ENCODE measurements at regions not wholly inside any gene's neighbourhood (a gene's known extent, or its start where the extent isn't known, plus 50 kb on each side); places are given as distances from the start of the nearest gene placed in this dataset.
"Not testable (repeated sequence)": the region's sequence is repeated elsewhere in the genome, so short reads cannot be mapped to it uniquely, and the experiment has no call there.

GRCh38 chr16:26717826-26718225 is 348.9 kb upstream of the C16orf82 start:
- no peak for DNase-seq (ENCODE audit: low read depth)

GRCh38 chr16:26721290-26721689 is 345.4 kb upstream of the C16orf82 start:
- no peak for DNase-seq (ENCODE audit: low read depth)

- not testable (repeated sequence) for DNase-seq (ENCODE audit: low read depth)
These were observed 344.8 kb upstream of the C16orf82 start for GRCh38 chr16:26721957-26722356.

- no peak for DNase-seq (ENCODE audit: low read depth)
These were observed 342.5 kb upstream of the C16orf82 start for GRCh38 chr16:26724189-26724588.

- DNase-seq (ENCODE audit: low read depth), result no peak
These were observed 338.9 kb upstream of the C16orf82 start for GRCh38 chr16:26727848-26728247.

- no peak for DNase-seq (ENCODE audit: low read depth)
These were observed 336.7 kb upstream of the C16orf82 start for GRCh38 chr16:26729951-26730541.

GRCh38 chr16:26731729-26732128 is 335.0 kb upstream of the C16orf82 start:
- no peak for DNase-seq (ENCODE audit: low read depth)

GRCh38 chr16:26733710-26734109 is 333.0 kb upstream of the C16orf82 start:
- no peak for DNase-seq (ENCODE audit: low read depth)

- DNase-seq (ENCODE audit: low read depth), result no peak
These were observed 331.2 kb upstream of the C16orf82 start for GRCh38 chr16:26735521-26735920.

- DNase-seq (ENCODE audit: low read depth), result no peak
These were observed 330.6 kb upstream of the C16orf82 start for GRCh38 chr16:26736084-26736483.

GRCh38 chr16:26740771-26741170 is 326.0 kb upstream of the C16orf82 start:
- no peak for DNase-seq (ENCODE audit: low read depth)

GRCh38 chr16:26742040-26742439 is 324.7 kb upstream of the C16orf82 start:
- DNase-seq (ENCODE audit: low read depth), result no peak

- no peak for DNase-seq (ENCODE audit: low read depth)
These were observed 322.3 kb upstream of the C16orf82 start for GRCh38 chr16:26744430-26744829.

- no peak for DNase-seq (ENCODE audit: low read depth)
These were observed 319.0 kb upstream of the C16orf82 start for GRCh38 chr16:26747760-26748159.

- DNase-seq (ENCODE audit: low read depth), result no peak
These were observed 317.7 kb upstream of the C16orf82 start for GRCh38 chr16:26749072-26749471.

- DNase-seq (ENCODE audit: low read depth), result no peak
These were observed 314.6 kb upstream of the C16orf82 start for GRCh38 chr16:26752166-26752565.

- DNase-seq (ENCODE audit: low read depth), result no peak
These were observed 310.1 kb upstream of the C16orf82 start for GRCh38 chr16:26756633-26757032.

- DNase-seq (ENCODE audit: low read depth), result no peak
These were observed 304.1 kb upstream of the C16orf82 start for GRCh38 chr16:26762594-26762993.

GRCh38 chr16:26765087-26765486 is 301.6 kb upstream of the C16orf82 start:
- DNase-seq (ENCODE audit: low read depth), result no peak

GRCh38 chr16:26768385-26769010 is 298.2 kb upstream of the C16orf82 start:
- DNase-seq (ENCODE audit: low read depth), result no peak

GRCh38 chr16:26770547-26770946 is 296.2 kb upstream of the C16orf82 start:
- DNase-seq (ENCODE audit: low read depth), result no peak

GRCh38 chr16:26772503-26772902 is 294.2 kb upstream of the C16orf82 start:
- DNase-seq (ENCODE audit: low read depth), result no peak

- DNase-seq (ENCODE audit: low read depth), result no peak
These were observed 288.9 kb upstream of the C16orf82 start for GRCh38 chr16:26777821-26778220.

- DNase-seq (ENCODE audit: low read depth), result no peak
These were observed 278.8 kb upstream of the C16orf82 start for GRCh38 chr16:26787924-26788323.

Data from ELR (cell line).